HEK293 (cell line): ENCODE measurements at regions not wholly inside any gene's neighbourhood (a gene's known extent, or its start where the extent isn't known, plus 50 kb on each side); places are given as distances from the start of the nearest gene placed in this dataset.

Experiments
- CTCF ChIA-PET: fragments of 350-600 bp; formaldehyde crosslinking; extraction: SDS; loops from one replicate; lab custom pipeline; 2021; ENCODE audit warnings: antibody characterized with exemption; lab: Yijun Ruan, JAX
- POLR2A ChIA-PET: fragments of 300-600 bp; formaldehyde crosslinking; extraction: SDS; loops from one replicate; lab custom pipeline; 2020; ENCODE audit warnings: antibody characterized with exemption, inconsistent platforms; lab: Yijun Ruan, JAX
- H3K27ac ChIP-seq: fragments of 200-500 bp; sonication (Bioruptor generic); 2 replicates; pipeline ENCODE4 v1.5.1; 2014; ENCODE audit warnings: low read depth, low read length, control low read depth, inconsistent platforms; ENCODE audit errors: extremely low read depth
- H3K36me3 ChIP-seq, 2 experiments: fragments of 200-500 bp in 1 of 2; sonication (Bioruptor generic) in 1 of 2; 1 replicate in 1 of 2; 2 replicates in 1 of 2; pipeline ENCODE4 v1.5.1; 2014 to 2017; ENCODE audit warnings: inconsistent platforms in 2 of 2, low read length in 2 of 2; ENCODE audit not compliant: control insufficient read depth in 2 of 2, insufficient read depth in 1 of 2
- H3K4me1 ChIP-seq: fragments of 200-500 bp; sonication (Bioruptor generic); 2 replicates; pipeline ENCODE4 v1.5.1; 2014; ENCODE audit warnings: mild to moderate bottlenecking, low read length, inconsistent platforms; ENCODE audit not compliant: control insufficient read depth, insufficient read depth
- H3K4me3 ChIP-seq: 2 replicates; pipeline ENCODE4 v1.5.1; 2011; ENCODE audit warnings: low read depth, mild to moderate bottlenecking, control low read depth, low read length, moderate library complexity
- H3K9me3 ChIP-seq: fragments of 200-500 bp; sonication (Bioruptor generic); 2 replicates; pipeline ENCODE4 v1.5.1; 2014; ENCODE audit warnings: low read depth, low read length, inconsistent platforms; ENCODE audit not compliant: control insufficient read depth, insufficient read depth
- GLI4 ChIP-seq: fragments of 450-650 bp; formaldehyde crosslinking; IDR thresholded peaks from 2 replicates; pipeline ENCODE4 v1.5.1; 2016; ENCODE audit warnings: missing biosample characterization, missing genetic modification characterization
- IKZF3 ChIP-seq: fragments of 450-650 bp; IDR thresholded peaks from 2 replicates; pipeline ENCODE4 v1.5.0; 2018; ENCODE audit warnings: missing biosample characterization, mild to moderate bottlenecking, missing genetic modification characterization, moderate library complexity
- KLF7 ChIP-seq: fragments of 450-650 bp; formaldehyde crosslinking; IDR thresholded peaks from 2 replicates; pipeline ENCODE4 v1.5.1; 2016; ENCODE audit warnings: missing biosample characterization, missing genetic modification characterization, borderline replicate concordance
- SETDB1 ChIP-seq: IDR thresholded peaks from one replicate; pipeline ENCODE4 v1.6.1; 2017; ENCODE audit warnings: mild to moderate bottlenecking, low read length, moderate library complexity, mixed read lengths; ENCODE audit not compliant: insufficient read length
- YY1 ChIP-seq: fragments of 450-650 bp; formaldehyde crosslinking; IDR thresholded peaks from 2 replicates; pipeline ENCODE4 v1.5.1; 2018; ENCODE audit warnings: missing biosample characterization, missing genetic modification characterization
- ZFP3 ChIP-seq: fragments of 450-650 bp; formaldehyde crosslinking; IDR thresholded peaks from 2 replicates; pipeline ENCODE4 v1.5.1; 2016; ENCODE audit warnings: low read depth, missing biosample characterization, missing genetic modification characterization
- ZFP69B ChIP-seq: fragments of 450-650 bp; formaldehyde crosslinking; IDR thresholded peaks from 2 replicates; pipeline ENCODE4 v1.5.1; 2016; ENCODE audit warnings: missing biosample characterization, missing genetic modification characterization
- ZIC2 ChIP-seq: fragments of 450-650 bp; formaldehyde crosslinking; IDR thresholded peaks from 2 replicates; pipeline ENCODE4 v1.5.1; 2016; ENCODE audit warnings: missing biosample characterization, missing genetic modification characterization
- ZNF114 ChIP-seq: fragments of 450-650 bp; formaldehyde crosslinking; IDR thresholded peaks from 2 replicates; pipeline ENCODE4 v1.5.0; 2017; ENCODE audit warnings: missing biosample characterization, missing genetic modification characterization
- ZNF169 ChIP-seq: fragments of 450-650 bp; formaldehyde crosslinking; IDR thresholded peaks from 2 replicates; pipeline ENCODE4 v1.5.1; 2016; ENCODE audit warnings: missing biosample characterization, missing genetic modification characterization
- ZNF2 ChIP-seq: fragments of 450-650 bp; formaldehyde crosslinking; IDR thresholded peaks from 2 replicates; pipeline ENCODE4 v1.5.1; 2016; ENCODE audit warnings: missing biosample characterization, missing genetic modification characterization
- ZNF221 ChIP-seq: fragments of 450-650 bp; formaldehyde crosslinking; IDR thresholded peaks from 2 replicates; pipeline ENCODE4 v1.5.1; 2017; ENCODE audit warnings: missing biosample characterization, missing genetic modification characterization, borderline replicate concordance
- ZNF223 ChIP-seq: fragments of 450-650 bp; formaldehyde crosslinking; IDR thresholded peaks from 2 replicates; pipeline ENCODE4 v1.5.1; 2016; ENCODE audit warnings: missing biosample characterization, missing genetic modification characterization
- ZNF366 ChIP-seq: fragments of 450-650 bp; formaldehyde crosslinking; conservative IDR thresholded peaks from 2 replicates; pipeline ENCODE4 v1.5.1; 2016; ENCODE audit warnings: missing biosample characterization, missing genetic modification characterization
- ZNF426 ChIP-seq: fragments of 450-650 bp; formaldehyde crosslinking; IDR thresholded peaks from 2 replicates; pipeline ENCODE4 v1.5.1; 2017; ENCODE audit warnings: missing biosample characterization, missing genetic modification characterization, mild to moderate bottlenecking, inconsistent platforms, moderate library complexity
- ZNF48 ChIP-seq: fragments of 450-650 bp; formaldehyde crosslinking; IDR thresholded peaks from 2 replicates; pipeline ENCODE4 v1.5.1; 2016; ENCODE audit warnings: missing biosample characterization, missing genetic modification characterization
- ZNF544 ChIP-seq: fragments of 450-650 bp; formaldehyde crosslinking; IDR thresholded peaks from 2 replicates; pipeline ENCODE4 v1.5.0; 2017; ENCODE audit warnings: missing biosample characterization, missing genetic modification characterization
- ZNF585B ChIP-seq: fragments of 450-650 bp; formaldehyde crosslinking; IDR thresholded peaks from 2 replicates; pipeline ENCODE4 v1.5.1; 2016; ENCODE audit warnings: missing biosample characterization, missing genetic modification characterization
- ZNF747 ChIP-seq: fragments of 450-650 bp; formaldehyde crosslinking; IDR thresholded peaks from 2 replicates; pipeline ENCODE4 v1.5.1; 2016; ENCODE audit warnings: missing biosample characterization, missing genetic modification characterization
- ZNF777 ChIP-seq: fragments of 450-650 bp; formaldehyde crosslinking; IDR thresholded peaks from 2 replicates; pipeline ENCODE4 v1.5.1; 2017; ENCODE audit warnings: missing biosample characterization, missing genetic modification characterization, borderline replicate concordance
- ZSCAN30 ChIP-seq: fragments of 450-650 bp; IDR thresholded peaks from 2 replicates; pipeline ENCODE4 v1.5.1; 2018; ENCODE audit warnings: missing biosample characterization, mild to moderate bottlenecking, missing genetic modification characterization, moderate library complexity
- TF ChIP-seq, protein P1 (sequence below): fragments of 450-650 bp; formaldehyde crosslinking; IDR thresholded peaks from 2 replicates; pipeline ENCODE4 v1.5.1; 2016; ENCODE audit warnings: missing biosample characterization, missing genetic modification characterization
- TF ChIP-seq, protein P2 (sequence below): fragments of 450-650 bp; IDR thresholded peaks from 2 replicates; pipeline ENCODE4 v1.5.1; 2018; ENCODE audit warnings: missing biosample characterization, mild to moderate bottlenecking, missing genetic modification characterization
- TF ChIP-seq, protein P3 (sequence below): fragments of 450-650 bp; formaldehyde crosslinking; optimal IDR thresholded peaks from 2 replicates; pipeline ENCODE3; 2016; ENCODE audit warnings: missing biosample characterization, mild to moderate bottlenecking, missing genetic modification characterization
- TF ChIP-seq, protein P4 (sequence below): fragments of 450-650 bp; formaldehyde crosslinking; IDR thresholded peaks from 2 replicates; pipeline ENCODE4 v1.5.1; 2016; ENCODE audit warnings: missing biosample characterization, missing genetic modification characterization, low read depth
- TF ChIP-seq, protein P5 (sequence below): IDR thresholded peaks from 2 replicates; pipeline ENCODE4 v1.6.1; 2011; ENCODE audit warnings: mild to moderate bottlenecking, low read depth, low read length, borderline replicate concordance

DNA sequence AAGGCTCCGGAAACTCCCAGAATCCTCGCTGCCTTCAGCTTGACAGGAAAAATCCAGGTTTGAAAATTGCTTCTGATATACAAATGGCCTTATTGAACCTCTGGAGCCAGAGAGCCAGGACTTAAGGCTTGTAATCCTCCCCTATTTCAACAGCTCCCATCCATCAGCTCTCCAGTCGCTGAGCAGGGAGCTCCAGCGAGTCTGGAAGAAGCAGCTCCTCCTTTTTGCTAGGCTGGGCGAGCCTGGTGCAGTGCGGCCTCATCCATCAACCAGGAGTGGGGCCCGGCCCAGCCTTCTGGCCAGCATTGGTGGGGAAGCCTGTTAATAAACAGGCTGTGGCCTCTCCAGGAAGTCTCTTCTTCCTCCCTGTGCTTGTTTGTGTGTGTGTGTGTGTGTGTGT is 424.4 kb downstream of the TCERG1L start:
- Histone ChIP-seq H3K4me1 (no peaks in the 10 kb centered on the region), H3K27ac (no peak overlapping the region), H3K4me3 (no peak overlapping the region), H3K36me3 (no peaks in the 10 kb centered on the region), H3K9me3 (no peaks in the 10 kb centered on the region)
- POLR2A ChIA-PET = no interaction called here
- TF ChIP-seq, protein P1, sequence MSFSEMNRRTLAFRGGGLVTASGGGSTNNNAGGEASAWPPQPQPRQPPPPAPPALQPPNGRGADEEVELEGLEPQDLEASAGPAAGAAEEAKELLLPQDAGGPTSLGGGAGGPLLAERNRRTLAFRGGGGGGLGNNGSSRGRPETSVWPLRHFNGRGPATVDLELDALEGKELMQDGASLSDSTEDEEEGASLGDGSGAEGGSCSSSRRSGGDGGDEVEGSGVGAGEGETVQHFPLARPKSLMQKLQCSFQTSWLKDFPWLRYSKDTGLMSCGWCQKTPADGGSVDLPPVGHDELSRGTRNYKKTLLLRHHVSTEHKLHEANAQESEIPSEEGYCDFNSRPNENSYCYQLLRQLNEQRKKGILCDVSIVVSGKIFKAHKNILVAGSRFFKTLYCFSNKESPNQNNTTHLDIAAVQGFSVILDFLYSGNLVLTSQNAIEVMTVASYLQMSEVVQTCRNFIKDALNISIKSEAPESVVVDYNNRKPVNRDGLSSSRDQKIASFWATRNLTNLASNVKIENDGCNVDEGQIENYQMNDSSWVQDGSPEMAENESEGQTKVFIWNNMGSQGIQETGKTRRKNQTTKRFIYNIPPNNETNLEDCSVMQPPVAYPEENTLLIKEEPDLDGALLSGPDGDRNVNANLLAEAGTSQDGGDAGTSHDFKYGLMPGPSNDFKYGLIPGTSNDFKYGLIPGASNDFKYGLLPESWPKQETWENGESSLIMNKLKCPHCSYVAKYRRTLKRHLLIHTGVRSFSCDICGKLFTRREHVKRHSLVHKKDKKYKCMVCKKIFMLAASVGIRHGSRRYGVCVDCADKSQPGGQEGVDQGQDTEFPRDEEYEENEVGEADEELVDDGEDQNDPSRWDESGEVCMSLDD (tag by site-specific recombination) = no peak
- TF ChIP-seq, protein P2, sequence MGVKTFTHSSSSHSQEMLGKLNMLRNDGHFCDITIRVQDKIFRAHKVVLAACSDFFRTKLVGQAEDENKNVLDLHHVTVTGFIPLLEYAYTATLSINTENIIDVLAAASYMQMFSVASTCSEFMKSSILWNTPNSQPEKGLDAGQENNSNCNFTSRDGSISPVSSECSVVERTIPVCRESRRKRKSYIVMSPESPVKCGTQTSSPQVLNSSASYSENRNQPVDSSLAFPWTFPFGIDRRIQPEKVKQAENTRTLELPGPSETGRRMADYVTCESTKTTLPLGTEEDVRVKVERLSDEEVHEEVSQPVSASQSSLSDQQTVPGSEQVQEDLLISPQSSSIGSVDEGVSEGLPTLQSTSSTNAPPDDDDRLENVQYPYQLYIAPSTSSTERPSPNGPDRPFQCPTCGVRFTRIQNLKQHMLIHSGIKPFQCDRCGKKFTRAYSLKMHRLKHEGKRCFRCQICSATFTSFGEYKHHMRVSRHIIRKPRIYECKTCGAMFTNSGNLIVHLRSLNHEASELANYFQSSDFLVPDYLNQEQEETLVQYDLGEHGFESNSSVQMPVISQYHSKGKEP (tag by site-specific recombination) = no peak
- TF ChIP-seq ZNF223 = no peak
- CTCF ChIA-PET = no interaction called here

DNA sequence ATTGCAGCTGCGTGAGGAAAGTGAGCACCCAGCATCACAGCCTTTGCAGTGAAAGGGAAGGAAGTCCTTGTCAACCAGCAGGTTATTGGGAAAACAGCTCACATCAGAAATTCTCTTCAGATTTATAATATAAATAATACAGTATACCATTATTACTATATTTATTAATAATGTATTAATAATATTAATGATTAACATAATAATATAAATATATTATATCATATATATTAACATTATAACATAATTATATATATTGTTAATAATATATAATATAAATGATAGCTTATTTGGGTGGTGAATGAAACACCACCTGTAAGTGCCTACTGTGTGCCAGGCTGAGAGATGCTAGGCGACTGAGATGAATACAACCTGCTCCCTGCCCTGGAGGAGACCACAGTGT is 423.0 kb downstream of the TCERG1L start:
- Histone ChIP-seq H3K9me3 (no peaks in the 10 kb centered on the region), H3K27ac (no peak overlapping the region), H3K36me3 (no peaks in the 10 kb centered on the region), H3K4me1 (no peaks in the 10 kb centered on the region), H3K4me3 (no peak overlapping the region)
- CTCF ChIA-PET = no interaction called here
- TF ChIP-seq, protein P3, sequence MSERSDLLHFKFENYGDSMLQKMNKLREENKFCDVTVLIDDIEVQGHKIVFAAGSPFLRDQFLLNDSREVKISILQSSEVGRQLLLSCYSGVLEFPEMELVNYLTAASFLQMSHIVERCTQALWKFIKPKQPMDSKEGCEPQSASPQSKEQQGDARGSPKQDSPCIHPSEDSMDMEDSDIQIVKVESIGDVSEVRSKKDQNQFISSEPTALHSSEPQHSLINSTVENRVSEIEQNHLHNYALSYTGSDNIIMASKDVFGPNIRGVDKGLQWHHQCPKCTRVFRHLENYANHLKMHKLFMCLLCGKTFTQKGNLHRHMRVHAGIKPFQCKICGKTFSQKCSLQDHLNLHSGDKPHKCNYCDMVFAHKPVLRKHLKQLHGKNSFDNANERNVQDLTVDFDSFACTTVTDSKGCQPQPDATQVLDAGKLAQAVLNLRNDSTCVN (tag by site-specific recombination) = no peak
- no peak for TF ChIP-seq IKZF3 (tag by site-specific recombination)
- TF ChIP-seq ZNF777 (tag by site-specific recombination) = no peak
- no peak for TF ChIP-seq ZFP69B
- no peak for TF ChIP-seq ZNF747 (tag by site-specific recombination)
- no peak for TF ChIP-seq ZNF48 (tag by site-specific recombination)
- no peak for TF ChIP-seq ZNF2 (tag by site-specific recombination)
- TF ChIP-seq YY1 (tag by site-specific recombination) = no peak
- TF ChIP-seq, all 188 proteins: peak for 0
- POLR2A ChIA-PET = no interaction called here

DNA sequence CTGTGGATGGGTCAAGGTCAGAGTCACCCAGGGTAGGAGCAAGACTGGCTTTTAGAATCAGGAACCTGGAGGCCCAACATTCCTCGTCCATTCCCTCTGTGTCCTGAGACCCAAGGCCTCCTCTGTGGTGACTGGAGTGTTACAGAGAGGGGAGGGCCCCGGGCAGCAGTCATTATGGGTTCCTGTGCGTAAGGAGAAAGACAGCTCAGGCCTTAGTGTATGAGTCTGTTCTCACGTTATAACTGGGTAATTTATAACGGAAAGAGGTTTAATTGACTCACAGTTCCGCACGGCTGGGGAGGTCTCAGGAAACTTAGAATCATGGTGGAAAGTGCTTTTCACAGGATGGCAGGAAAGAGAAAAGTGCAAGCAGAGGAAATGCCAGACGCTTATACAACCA is 422.3 kb downstream of the TCERG1L start:
- no peaks in the 10 kb centered on the region for H3K4me1 ChIP-seq
- ChIA-PET POLR2A (no interaction called here), CTCF (no interaction called here)
- TF ChIP-seq ZNF221 (tag by site-specific recombination) (no peak), ZNF585B (no peak), ZSCAN30 (tag by site-specific recombination) (no peak), SETDB1 (no peak), ZNF544 (tag by site-specific recombination) (no peak), ZIC2 (tag by site-specific recombination) (no peak), GLI4 (tag by site-specific recombination) (no peak), ZNF426 (no peak), ZFP3 (tag by site-specific recombination) (no peak), ZNF169 (tag by site-specific recombination) (no peak), KLF7 (tag by site-specific recombination) (no peak), ZNF366 (tag by site-specific recombination) (no peak), ZNF114 (tag by site-specific recombination) (no peak)
- TF ChIP-seq, protein P4, sequence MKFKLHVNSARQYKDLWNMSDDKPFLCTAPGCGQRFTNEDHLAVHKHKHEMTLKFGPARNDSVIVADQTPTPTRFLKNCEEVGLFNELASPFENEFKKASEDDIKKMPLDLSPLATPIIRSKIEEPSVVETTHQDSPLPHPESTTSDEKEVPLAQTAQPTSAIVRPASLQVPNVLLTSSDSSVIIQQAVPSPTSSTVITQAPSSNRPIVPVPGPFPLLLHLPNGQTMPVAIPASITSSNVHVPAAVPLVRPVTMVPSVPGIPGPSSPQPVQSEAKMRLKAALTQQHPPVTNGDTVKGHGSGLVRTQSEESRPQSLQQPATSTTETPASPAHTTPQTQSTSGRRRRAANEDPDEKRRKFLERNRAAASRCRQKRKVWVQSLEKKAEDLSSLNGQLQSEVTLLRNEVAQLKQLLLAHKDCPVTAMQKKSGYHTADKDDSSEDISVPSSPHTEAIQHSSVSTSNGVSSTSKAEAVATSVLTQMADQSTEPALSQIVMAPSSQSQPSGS (tag by site-specific recombination) = no peak
- TF ChIP-seq, protein P5, sequence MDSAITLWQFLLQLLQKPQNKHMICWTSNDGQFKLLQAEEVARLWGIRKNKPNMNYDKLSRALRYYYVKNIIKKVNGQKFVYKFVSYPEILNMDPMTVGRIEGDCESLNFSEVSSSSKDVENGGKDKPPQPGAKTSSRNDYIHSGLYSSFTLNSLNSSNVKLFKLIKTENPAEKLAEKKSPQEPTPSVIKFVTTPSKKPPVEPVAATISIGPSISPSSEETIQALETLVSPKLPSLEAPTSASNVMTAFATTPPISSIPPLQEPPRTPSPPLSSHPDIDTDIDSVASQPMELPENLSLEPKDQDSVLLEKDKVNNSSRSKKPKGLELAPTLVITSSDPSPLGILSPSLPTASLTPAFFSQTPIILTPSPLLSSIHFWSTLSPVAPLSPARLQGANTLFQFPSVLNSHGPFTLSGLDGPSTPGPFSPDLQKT = no peak

More for the DNA sequence above, 422.3 kb downstream of the TCERG1L start:
- H3K27ac ChIP-seq = no peak overlapping the region
- H3K36me3 ChIP-seq = no peaks in the 10 kb centered on the region
- no peak overlapping the region for H3K4me3 ChIP-seq
- H3K9me3 ChIP-seq = no peaks in the 10 kb centered on the region
